A549 (cell line): ENCODE measurements at regions not wholly inside any gene's neighbourhood (a gene's known extent, or its start where the extent isn't known, plus 50 kb on each side); places are given as distances from the start of the nearest gene placed in this dataset.

Source experiments
- ATAC-seq, 2 experiments: fragments of 200-7000 bp in 1 of 2; fragments of >200 bp in 1 of 2; cut with Nextera tagmentation in 1 of 2; cut with Tn5 transposase in 1 of 2; 3 replicates each; pipeline versions ENCODE4 v1.8.0 to v1.9.1; 2018 to 2020; ENCODE audit warnings: mild to moderate bottlenecking in 1 of 2, moderate library complexity in 1 of 2
- CTCF ChIA-PET: fragments of 300-600 bp; sonication (Branson Sonifier 250); formaldehyde crosslinking; extraction: SDS; loops from one replicate; lab custom pipeline; 2021; ENCODE audit warnings: antibody characterized with exemption, inconsistent platforms; lab: Yijun Ruan, JAX
- POLR2A ChIA-PET: fragments of 350-600 bp; formaldehyde crosslinking; extraction: SDS; loops from one replicate; lab custom pipeline; 2021; ENCODE audit warnings: antibody characterized with exemption, inconsistent platforms; lab: Yijun Ruan, JAX
- DNase-seq, 2 experiments: peaks; one replicate each; pipeline versions ENCODE4 v3.0.0 to v3.0.0-alpha.2; 2011 to 2016; ENCODE audit warnings: low read depth in 1 of 2, low spot score in 1 of 2
- FAIRE-seq: peaks from 2 replicates; lab custom pipeline; 2011; peaks lifted over from hg19 to GRCh38; lab: Jason Lieb, UNC
- H3K27ac ChIP-seq, 2 experiments: fragments of >200 bp; sonication (Bioruptor Twin); formaldehyde crosslinking; 3 replicates each; pipeline ENCODE4 v1.5.1; 2016 to 2017
- H3K4me1 ChIP-seq: fragments of >200 bp; sonication (Bioruptor Twin); formaldehyde crosslinking; 3 replicates; pipeline ENCODE4 v1.6.1; 2016
- H3K4me2 ChIP-seq: fragments of >200 bp; sonication (Bioruptor Twin); formaldehyde crosslinking; 3 replicates; pipeline ENCODE4 v1.6.1; 2016
- H3K4me3 ChIP-seq: fragments of >200 bp; sonication (Bioruptor Twin); formaldehyde crosslinking; 3 replicates; pipeline ENCODE4 v1.5.1; 2016
- H3K9me3 ChIP-seq: fragments of >200 bp; sonication (Bioruptor Twin); formaldehyde crosslinking; 3 replicates; pipeline ENCODE4 v1.6.1; 2016
- BHLHE40 ChIP-seq: IDR thresholded peaks from 2 replicates; pipeline ENCODE4 v1.6.1; 2012; ENCODE audit warnings: low read depth, low read length, inconsistent platforms
- CBX2 ChIP-seq: fragments of 200-600 bp; sonication (generic); IDR thresholded peaks from 2 replicates; pipeline ENCODE4 v1.6.1; 2016; ENCODE audit warnings: low read depth, mild to moderate bottlenecking, borderline replicate concordance
- CBX8 ChIP-seq: fragments of 200-600 bp; sonication (generic); IDR thresholded peaks from 2 replicates; pipeline ENCODE4 v1.6.1; 2016
- CHD2 ChIP-seq: fragments of 150-350 bp; IDR thresholded peaks from 2 replicates; pipeline ENCODE4 v1.6.1; 2014; ENCODE audit warnings: low read length; ENCODE audit not compliant: partially characterized antibody
- FOSB ChIP-seq: fragments of 250-450 bp; sonication (Bioruptor Pico); IDR thresholded peaks from 2 replicates; pipeline ENCODE4 v1.5.0; 2020; ENCODE audit warnings: mild to moderate bottlenecking, moderate library complexity
- GATA3 ChIP-seq: IDR thresholded peaks from 2 replicates; pipeline ENCODE4 v1.6.1; 2012; ENCODE audit warnings: borderline replicate concordance
- HDAC2 ChIP-seq: fragments of 200-600 bp; sonication (generic); IDR thresholded peaks from 2 replicates; pipeline ENCODE4 v1.6.1; 2016
- HOXB13 ChIP-seq: fragments of 250-450 bp; sonication (Bioruptor Pico); IDR thresholded peaks from 2 replicates; pipeline ENCODE4 v1.5.0; 2020; ENCODE audit warnings: low read depth, mild to moderate bottlenecking, moderate library complexity
- HOXB5 ChIP-seq: fragments of 250-450 bp; sonication (Bioruptor Pico); IDR thresholded peaks from 2 replicates; pipeline ENCODE4 v1.5.0; 2020; ENCODE audit warnings: mild to moderate bottlenecking, moderate library complexity
- JUN ChIP-seq, 2 experiments: fragments of >200 bp; sonication (Bioruptor Twin); formaldehyde crosslinking; IDR thresholded peaks; 2 replicates in 1 of 2; 3 replicates in 1 of 2; pipeline ENCODE4 v1.6.1; 2016 to 2017
- JUNB ChIP-seq: fragments of >200 bp; sonication (Bioruptor Twin); formaldehyde crosslinking; IDR thresholded peaks from 2 replicates; pipeline ENCODE4 v1.6.1; 2016
- KDM5A ChIP-seq: fragments of 200-600 bp; sonication (generic); IDR thresholded peaks from 2 replicates; pipeline ENCODE4 v1.6.1; 2016; ENCODE audit warnings: antibody characterized with exemption, mild to moderate bottlenecking
- PHF8 ChIP-seq: fragments of 200-600 bp; sonication (generic); IDR thresholded peaks from 2 replicates; pipeline ENCODE4 v1.6.1; 2016; ENCODE audit warnings: low read depth, mild to moderate bottlenecking, antibody characterized with exemption, moderate library complexity, borderline replicate concordance
- POLR2A ChIP-seq: IDR thresholded peaks from 2 replicates; pipeline ENCODE4 v1.6.1; 2012; ENCODE audit warnings: mild to moderate bottlenecking, low read length
- RAD21 ChIP-seq, 2 experiments: fragments of >200 bp in 1 of 2; sonication (Bioruptor Twin) in 1 of 2; formaldehyde crosslinking in 1 of 2; IDR thresholded peaks in 1 of 2; conservative IDR thresholded peaks in 1 of 2; 2 replicates in 1 of 2; 3 replicates in 1 of 2; pipeline ENCODE4 v1.6.1; 2012 to 2018; ENCODE audit warnings: inconsistent platforms in 1 of 2
- RCOR1 ChIP-seq: fragments of 150-350 bp; IDR thresholded peaks from 2 replicates; pipeline ENCODE4 v1.6.1; 2014; ENCODE audit warnings: antibody characterized with exemption, low read length, low read depth
- TFCP2L1 ChIP-seq: fragments of 250-450 bp; sonication (Bioruptor Pico); IDR thresholded peaks from 2 replicates; pipeline ENCODE4 v1.5.0; 2021; ENCODE audit warnings: mild to moderate bottlenecking
- WGBS: methylation state at CpG from one replicate; pipeline ENCODE4 v1.1.6; 2017; ENCODE audit errors: missing lambda C conversion rate; 5-methylcytosine and 5-hydroxymethylcytosine counted together
- TF ChIP-seq, protein P1 (sequence below): IDR thresholded peaks from 2 replicates; pipeline ENCODE4 v1.6.1; 2012
- TF ChIP-seq, protein P2 (sequence below): fragments of >200 bp; sonication (Bioruptor Twin); formaldehyde crosslinking; IDR thresholded peaks from 3 replicates; pipeline ENCODE4 v1.6.1; 2016
- TF ChIP-seq, protein P3 (sequence below): fragments of 250-450 bp; sonication (Bioruptor Pico); IDR thresholded peaks from 2 replicates; pipeline ENCODE4 v1.5.0; 2021; ENCODE audit warnings: mild to moderate bottlenecking, moderate library complexity, borderline replicate concordance
- TF ChIP-seq, protein P4 (sequence below): fragments of 200-600 bp; sonication (generic); IDR thresholded peaks from 2 replicates; pipeline ENCODE4 v1.6.1; 2016; ENCODE audit warnings: antibody characterized with exemption, mild to moderate bottlenecking, moderate library complexity
- TF ChIP-seq, protein P5 (sequence below): IDR thresholded peaks from 2 replicates; pipeline ENCODE4 v1.6.1; 2012; ENCODE audit warnings: low read depth, borderline replicate concordance
- TF ChIP-seq, protein P6 (sequence below): fragments of >200 bp; sonication (Bioruptor Twin); formaldehyde crosslinking; IDR thresholded peaks from 2 replicates; pipeline ENCODE4 v1.6.1; 2016

DNA sequence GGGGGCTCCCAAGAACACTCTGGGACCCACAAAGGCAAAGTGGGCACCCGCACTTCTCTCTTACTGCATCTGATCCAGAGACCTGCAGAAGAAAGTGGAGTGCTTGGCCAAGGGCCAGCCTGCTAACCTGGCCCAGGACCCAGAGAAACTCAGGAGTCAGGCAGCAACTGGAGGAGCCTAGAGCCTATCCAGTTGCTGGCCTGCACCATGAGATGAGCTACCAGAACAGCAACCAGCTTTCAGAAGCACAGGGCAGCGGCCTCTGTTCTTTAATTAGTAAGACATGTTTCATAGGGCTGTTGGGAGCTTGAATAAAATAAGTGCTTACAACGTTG, 298.3 kb downstream of the GADD45G start:
- DNase-seq = no peak
- 0% methylated on average over 3 of the region's 3 CpGs for WGBS

DNA sequence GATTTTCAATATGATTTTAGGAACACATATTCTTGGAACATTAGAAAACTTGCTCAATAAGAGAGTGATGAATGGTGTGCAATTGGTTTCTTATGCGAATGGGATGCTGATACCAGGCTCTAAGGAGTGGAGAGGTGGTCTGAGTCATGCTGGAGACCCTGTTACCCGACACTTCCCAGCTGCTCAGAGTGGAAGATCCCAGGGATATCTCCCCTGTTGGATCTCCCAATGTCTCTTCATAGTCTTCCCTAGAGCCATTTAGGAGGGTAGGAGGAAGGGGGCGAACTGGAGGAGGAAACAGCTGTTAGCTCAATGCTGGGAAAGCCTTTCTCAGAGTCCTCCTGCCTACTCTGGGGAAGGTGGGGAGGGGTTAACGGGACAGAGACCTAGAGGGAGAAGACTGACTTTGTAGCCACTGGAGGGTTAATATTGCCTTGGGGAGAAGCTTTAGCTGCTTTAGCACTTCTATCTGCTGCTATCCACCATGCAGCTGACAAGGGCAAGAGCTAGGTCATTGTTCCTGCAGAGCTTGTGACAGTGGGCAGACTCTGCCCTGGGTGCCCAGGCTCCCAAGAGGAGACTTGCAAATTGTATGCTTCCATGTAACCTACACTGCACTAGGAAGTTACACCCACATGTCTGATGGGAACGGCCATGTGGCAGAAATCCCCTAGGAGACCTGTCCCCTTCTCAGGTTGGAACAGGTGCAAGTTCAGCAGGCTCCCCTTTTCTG, 301.0 kb downstream of the GADD45G start:
- FAIRE-seq = no peak
- 1% methylated on average over 5 of the region's 5 CpGs for WGBS

More for the DNA sequence above, 298.3 kb downstream of the GADD45G start:
- ChIA-PET CTCF (no interaction called here), POLR2A (no interaction called here)
- H3K9me3 ChIP-seq = no peaks in the 10 kb centered on the region
- H3K4me1 ChIP-seq = no peaks in the 10 kb centered on the region
- TF ChIP-seq KDM5A (no peak), RAD21 (conservative IDR thresholded peaks at IDR 0.05 in 1 of 2, IDR thresholded peaks at IDR 0.05 in 1 of 2) (no peak), JUN (IDR thresholded peaks at IDR 0.05) (no peak), HDAC2 (no peak), JUNB (no peak), HOXB13 (no peak), TFCP2L1 (CRISPR knock-in tag) (no peak), BHLHE40 (no peak)
- TF ChIP-seq, protein P1, sequence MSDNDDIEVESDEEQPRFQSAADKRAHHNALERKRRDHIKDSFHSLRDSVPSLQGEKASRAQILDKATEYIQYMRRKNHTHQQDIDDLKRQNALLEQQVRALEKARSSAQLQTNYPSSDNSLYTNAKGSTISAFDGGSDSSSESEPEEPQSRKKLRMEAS = no peak
- TF ChIP-seq, protein P2, sequence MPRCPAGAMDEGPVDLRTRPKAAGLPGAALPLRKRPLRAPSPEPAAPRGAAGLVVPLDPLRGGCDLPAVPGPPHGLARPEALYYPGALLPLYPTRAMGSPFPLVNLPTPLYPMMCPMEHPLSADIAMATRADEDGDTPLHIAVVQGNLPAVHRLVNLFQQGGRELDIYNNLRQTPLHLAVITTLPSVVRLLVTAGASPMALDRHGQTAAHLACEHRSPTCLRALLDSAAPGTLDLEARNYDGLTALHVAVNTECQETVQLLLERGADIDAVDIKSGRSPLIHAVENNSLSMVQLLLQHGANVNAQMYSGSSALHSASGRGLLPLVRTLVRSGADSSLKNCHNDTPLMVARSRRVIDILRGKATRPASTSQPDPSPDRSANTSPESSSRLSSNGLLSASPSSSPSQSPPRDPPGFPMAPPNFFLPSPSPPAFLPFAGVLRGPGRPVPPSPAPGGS = no peak
- TF ChIP-seq, protein P3, sequence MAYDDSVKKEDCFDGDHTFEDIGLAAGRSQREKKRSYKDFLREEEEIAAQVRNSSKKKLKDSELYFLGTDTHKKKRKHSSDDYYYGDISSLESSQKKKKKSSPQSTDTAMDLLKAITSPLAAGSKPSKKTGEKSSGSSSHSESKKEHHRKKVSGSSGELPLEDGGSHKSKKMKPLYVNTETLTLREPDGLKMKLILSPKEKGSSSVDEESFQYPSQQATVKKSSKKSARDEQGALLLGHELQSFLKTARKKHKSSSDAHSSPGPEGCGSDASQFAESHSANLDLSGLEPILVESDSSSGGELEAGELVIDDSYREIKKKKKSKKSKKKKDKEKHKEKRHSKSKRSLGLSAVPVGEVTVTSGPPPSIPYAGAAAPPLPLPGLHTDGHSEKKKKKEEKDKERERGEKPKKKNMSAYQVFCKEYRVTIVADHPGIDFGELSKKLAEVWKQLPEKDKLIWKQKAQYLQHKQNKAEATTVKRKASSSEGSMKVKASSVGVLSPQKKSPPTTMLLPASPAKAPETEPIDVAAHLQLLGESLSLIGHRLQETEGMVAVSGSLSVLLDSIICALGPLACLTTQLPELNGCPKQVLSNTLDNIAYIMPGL (CRISPR knock-in tag) = no peak
- TF ChIP-seq, all 56 proteins: peak for 0
- Histone ChIP-seq H3K4me2 (no peak overlapping the region), H3K4me3 (no peak overlapping the region), H3K27ac (no peak overlapping the region)
- FAIRE-seq (no peak), ATAC-seq (no peak)

More for the DNA sequence above, 301.0 kb downstream of the GADD45G start:
- Histone ChIP-seq H3K4me2 (no peak overlapping the region), H3K9me3 (no peaks in the 10 kb centered on the region), H3K27ac (no peak overlapping the region), H3K4me1 (no peaks in the 10 kb centered on the region), H3K4me3 (no peak overlapping the region)
- CTCF ChIA-PET = no interaction called here
- ATAC-seq (no peak), DNase-seq (no peak)
- POLR2A ChIA-PET = no interaction called here
- TF ChIP-seq PHF8 (no peak), CBX2 (no peak), CHD2 (no peak), RCOR1 (no peak), POLR2A (no peak), BHLHE40 (no peak), GATA3 (no peak), CBX8 (no peak), JUNB (no peak), FOSB (CRISPR knock-in tag) (no peak), HOXB5 (CRISPR knock-in tag) (no peak)
- TF ChIP-seq, protein P2 = no peak
- TF ChIP-seq, protein P4, sequence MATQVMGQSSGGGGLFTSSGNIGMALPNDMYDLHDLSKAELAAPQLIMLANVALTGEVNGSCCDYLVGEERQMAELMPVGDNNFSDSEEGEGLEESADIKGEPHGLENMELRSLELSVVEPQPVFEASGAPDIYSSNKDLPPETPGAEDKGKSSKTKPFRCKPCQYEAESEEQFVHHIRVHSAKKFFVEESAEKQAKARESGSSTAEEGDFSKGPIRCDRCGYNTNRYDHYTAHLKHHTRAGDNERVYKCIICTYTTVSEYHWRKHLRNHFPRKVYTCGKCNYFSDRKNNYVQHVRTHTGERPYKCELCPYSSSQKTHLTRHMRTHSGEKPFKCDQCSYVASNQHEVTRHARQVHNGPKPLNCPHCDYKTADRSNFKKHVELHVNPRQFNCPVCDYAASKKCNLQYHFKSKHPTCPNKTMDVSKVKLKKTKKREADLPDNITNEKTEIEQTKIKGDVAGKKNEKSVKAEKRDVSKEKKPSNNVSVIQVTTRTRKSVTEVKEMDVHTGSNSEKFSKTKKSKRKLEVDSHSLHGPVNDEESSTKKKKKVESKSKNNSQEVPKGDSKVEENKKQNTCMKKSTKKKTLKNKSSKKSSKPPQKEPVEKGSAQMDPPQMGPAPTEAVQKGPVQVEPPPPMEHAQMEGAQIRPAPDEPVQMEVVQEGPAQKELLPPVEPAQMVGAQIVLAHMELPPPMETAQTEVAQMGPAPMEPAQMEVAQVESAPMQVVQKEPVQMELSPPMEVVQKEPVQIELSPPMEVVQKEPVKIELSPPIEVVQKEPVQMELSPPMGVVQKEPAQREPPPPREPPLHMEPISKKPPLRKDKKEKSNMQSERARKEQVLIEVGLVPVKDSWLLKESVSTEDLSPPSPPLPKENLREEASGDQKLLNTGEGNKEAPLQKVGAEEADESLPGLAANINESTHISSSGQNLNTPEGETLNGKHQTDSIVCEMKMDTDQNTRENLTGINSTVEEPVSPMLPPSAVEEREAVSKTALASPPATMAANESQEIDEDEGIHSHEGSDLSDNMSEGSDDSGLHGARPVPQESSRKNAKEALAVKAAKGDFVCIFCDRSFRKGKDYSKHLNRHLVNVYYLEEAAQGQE = no peak
- TF ChIP-seq, protein P5, sequence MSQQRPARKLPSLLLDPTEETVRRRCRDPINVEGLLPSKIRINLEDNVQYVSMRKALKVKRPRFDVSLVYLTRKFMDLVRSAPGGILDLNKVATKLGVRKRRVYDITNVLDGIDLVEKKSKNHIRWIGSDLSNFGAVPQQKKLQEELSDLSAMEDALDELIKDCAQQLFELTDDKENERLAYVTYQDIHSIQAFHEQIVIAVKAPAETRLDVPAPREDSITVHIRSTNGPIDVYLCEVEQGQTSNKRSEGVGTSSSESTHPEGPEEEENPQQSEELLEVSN = no peak
- TF ChIP-seq, protein P1 = no peak
- TF ChIP-seq, protein P6, sequence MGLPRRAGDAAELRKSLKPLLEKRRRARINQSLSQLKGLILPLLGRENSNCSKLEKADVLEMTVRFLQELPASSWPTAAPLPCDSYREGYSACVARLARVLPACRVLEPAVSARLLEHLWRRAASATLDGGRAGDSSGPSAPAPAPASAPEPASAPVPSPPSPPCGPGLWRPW = no peak
